ENCODE measurements at regions not wholly inside any gene's neighbourhood (a gene's known extent, or its start where the extent isn't known, plus 50 kb on each side); places are given as distances from the start of the nearest gene placed in this dataset.

DNA sequence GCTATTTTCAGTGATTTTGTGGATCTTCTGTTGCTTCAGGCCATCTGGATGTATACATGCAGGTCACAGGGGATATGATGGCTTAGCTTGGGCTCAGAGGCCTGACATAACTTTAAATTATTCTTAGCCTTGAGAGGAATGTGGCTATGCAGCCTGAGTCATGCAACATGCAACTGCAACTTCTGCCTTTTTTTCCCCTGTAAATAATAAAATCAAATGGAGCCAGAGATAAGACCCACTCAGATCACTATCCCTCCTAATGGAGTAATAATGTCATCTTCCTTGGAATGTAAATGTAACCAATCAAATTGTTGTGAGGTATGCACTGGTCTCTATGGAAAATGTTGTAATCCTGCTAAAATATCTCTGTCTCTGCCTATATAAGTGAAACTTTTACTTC is 54.9 kb downstream of the MAGEB17 start:
- no peak for TF ChIP-seq POLR2A (IDR thresholded peaks at IDR 0.05)
- TF ChIP-seq, protein P1, sequence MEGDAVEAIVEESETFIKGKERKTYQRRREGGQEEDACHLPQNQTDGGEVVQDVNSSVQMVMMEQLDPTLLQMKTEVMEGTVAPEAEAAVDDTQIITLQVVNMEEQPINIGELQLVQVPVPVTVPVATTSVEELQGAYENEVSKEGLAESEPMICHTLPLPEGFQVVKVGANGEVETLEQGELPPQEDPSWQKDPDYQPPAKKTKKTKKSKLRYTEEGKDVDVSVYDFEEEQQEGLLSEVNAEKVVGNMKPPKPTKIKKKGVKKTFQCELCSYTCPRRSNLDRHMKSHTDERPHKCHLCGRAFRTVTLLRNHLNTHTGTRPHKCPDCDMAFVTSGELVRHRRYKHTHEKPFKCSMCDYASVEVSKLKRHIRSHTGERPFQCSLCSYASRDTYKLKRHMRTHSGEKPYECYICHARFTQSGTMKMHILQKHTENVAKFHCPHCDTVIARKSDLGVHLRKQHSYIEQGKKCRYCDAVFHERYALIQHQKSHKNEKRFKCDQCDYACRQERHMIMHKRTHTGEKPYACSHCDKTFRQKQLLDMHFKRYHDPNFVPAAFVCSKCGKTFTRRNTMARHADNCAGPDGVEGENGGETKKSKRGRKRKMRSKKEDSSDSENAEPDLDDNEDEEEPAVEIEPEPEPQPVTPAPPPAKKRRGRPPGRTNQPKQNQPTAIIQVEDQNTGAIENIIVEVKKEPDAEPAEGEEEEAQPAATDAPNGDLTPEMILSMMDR (IDR thresholded peaks at IDR 0.05): no peak
- TF ChIP-seq POLR2AphosphoS5 (IDR thresholded peaks at IDR 0.05): no peak
- TF ChIP-seq EP300 (IDR thresholded peaks at IDR 0.05): no peak
